ENCODE measurements at regions not wholly inside any gene's neighbourhood (a gene's known extent, or its start where the extent isn't known, plus 50 kb on each side); places are given as distances from the start of the nearest gene placed in this dataset.

DNA sequence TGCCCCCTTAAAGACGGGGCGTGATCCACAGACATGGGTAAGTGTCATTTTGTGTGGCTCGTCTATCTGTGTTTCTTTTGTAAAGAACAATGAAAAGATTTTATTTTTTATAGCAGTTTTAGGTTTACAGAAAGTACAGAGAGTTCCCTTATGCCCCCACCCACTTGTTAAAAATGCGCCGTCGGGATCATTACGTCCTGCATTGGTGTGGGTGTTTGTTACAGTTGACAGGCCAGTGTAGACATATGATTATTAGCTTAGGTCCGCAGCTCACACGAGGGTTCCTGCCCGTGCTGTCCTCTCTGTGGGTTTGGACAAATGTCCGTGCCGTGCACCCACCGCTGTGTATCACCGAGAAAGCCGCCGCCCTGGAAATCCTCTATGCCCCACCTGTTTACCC is 50.5 kb downstream of the RGS12 start:
- H3K9me3 ChIP-seq (replicated peaks; ENCODE audit: control insufficient read depth, low read depth, low read length): no peaks in the 10 kb centered on the region
- WGBS (ENCODE audit: insufficient coverage): 83% methylated on average over 2 of the region's 16 CpGs
- no peaks in the 10 kb centered on the region for H3K27me3 ChIP-seq (ENCODE audit: control insufficient read depth, insufficient read depth, low read length)
- DNase-seq: no peak
- no peak overlapping the region for H3K27ac ChIP-seq (ENCODE audit: low read length)
- no peak overlapping the region for H3K4me3 ChIP-seq (ENCODE audit: low read length)
- H3K4me1 ChIP-seq (ENCODE audit: control insufficient read depth, insufficient read depth, low read length): peaks cover 4% of the 10 kb centered on the region
- H3K36me3 ChIP-seq (ENCODE audit: control insufficient read depth, insufficient read depth, low read length): peaks cover 19% of the 10 kb centered on the region

DNA sequence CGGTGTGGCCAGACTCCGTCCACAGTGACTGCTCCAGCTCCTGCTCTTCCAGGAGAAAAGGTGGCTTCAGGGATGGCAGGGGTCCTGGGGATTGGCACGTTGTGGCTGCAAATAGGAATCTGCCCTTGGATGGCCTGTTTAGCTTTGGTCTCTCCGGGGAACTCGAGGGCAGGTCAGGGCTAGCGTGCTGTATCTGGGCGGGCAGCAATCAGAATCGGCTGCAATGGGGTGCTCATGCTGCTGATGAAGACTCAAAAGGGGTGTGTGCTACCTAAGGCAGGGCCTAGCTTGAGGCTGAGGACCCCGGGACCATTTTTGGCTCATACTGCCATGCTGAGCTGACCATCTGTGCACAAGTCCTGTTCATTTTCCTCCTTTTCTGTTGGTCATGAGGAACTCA is 51.3 kb downstream of the RGS12 start:
- H3K4me3 ChIP-seq (ENCODE audit: low read length): no peak overlapping the region
- H3K4me1 ChIP-seq (ENCODE audit: control insufficient read depth, insufficient read depth, low read length): peaks cover 4% of the 10 kb centered on the region
- no peak for DNase-seq
- H3K27me3 ChIP-seq (ENCODE audit: control insufficient read depth, insufficient read depth, low read length): no peaks in the 10 kb centered on the region
- no peaks in the 10 kb centered on the region for H3K9me3 ChIP-seq (replicated peaks; ENCODE audit: control insufficient read depth, low read depth, low read length)
- peaks cover 19% of the 10 kb centered on the region for H3K36me3 ChIP-seq (ENCODE audit: control insufficient read depth, insufficient read depth, low read length)
- no peak overlapping the region for H3K27ac ChIP-seq (ENCODE audit: low read length)
- 87% methylated on average over 9 of the region's 9 CpGs for WGBS (ENCODE audit: insufficient coverage)

DNA sequence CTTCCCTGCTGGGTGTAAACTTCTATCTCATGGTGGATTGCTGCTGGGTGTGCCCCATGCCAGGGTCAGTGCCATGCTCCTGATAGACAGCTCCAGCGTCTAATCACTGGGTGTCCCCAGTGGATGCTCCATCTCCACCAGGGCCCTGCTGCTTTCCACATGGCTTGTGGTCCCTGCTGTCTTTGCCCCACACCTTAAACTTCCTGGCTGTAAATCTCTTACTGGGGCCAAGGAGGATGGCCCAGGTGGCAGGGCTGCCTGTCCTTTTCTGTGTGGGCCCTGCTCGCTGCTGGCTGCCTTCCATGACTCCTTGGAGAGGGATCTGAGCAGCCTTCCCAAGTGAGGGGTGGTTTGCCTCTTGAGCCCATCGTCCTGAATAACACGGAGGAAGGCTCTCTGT is 51.8 kb downstream of the RGS12 start:
- DNase-seq: no peak
- no peak overlapping the region for H3K4me3 ChIP-seq (ENCODE audit: low read length)
- peaks cover 19% of the 10 kb centered on the region for H3K36me3 ChIP-seq (ENCODE audit: control insufficient read depth, insufficient read depth, low read length)
- H3K27me3 ChIP-seq (ENCODE audit: control insufficient read depth, insufficient read depth, low read length): no peaks in the 10 kb centered on the region
- no peaks in the 10 kb centered on the region for H3K9me3 ChIP-seq (replicated peaks; ENCODE audit: control insufficient read depth, low read depth, low read length)
- WGBS (ENCODE audit: insufficient coverage): 48% methylated on average over 4 of the region's 4 CpGs
- H3K27ac ChIP-seq (ENCODE audit: low read length): no peak overlapping the region
- peaks cover 4% of the 10 kb centered on the region for H3K4me1 ChIP-seq (ENCODE audit: control insufficient read depth, insufficient read depth, low read length)

DNA sequence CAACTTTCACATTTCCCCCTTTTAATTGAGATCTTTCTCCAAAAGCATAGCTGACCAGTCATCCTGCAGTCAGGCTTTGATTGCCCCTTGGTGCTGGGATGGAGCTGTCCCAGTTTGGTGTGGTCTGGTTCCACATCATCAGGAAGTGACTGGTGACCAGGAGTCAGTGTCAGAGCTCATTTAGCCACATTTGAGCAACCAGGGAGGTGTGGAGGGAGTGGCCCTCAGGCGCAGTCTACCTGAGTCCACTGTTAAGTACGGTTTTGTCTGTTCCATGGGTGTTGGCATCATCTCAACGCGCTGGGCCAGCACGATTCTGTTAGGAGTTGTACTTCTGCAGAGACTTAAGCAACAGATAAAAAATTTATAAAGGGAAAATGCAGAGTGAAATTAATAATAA is 52.6 kb downstream of the RGS12 start:
- WGBS (ENCODE audit: insufficient coverage): 95% methylated on average over 2 of the region's 5 CpGs
- H3K27me3 ChIP-seq (ENCODE audit: control insufficient read depth, insufficient read depth, low read length): no peaks in the 10 kb centered on the region

DNA sequence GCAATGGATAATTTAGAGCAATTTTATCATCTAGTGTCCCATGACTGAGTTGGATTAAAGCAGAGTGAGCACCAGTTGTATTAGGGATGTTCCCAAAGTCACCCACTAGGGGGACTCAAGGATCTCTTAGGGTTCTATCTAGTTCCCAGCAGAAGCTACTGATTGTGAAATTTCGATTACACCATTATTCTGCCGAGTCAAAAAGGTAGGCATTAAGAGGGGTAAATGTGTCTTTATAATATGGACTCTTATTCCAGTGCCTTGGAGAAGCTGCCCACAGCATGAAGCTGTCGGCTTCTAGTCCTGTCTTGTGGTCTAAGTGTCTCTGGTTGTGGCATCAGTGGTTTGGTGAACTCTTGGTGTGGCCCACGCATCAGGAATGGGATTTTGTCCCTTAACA is 53.3 kb downstream of the RGS12 start:
- no peak overlapping the region for H3K27ac ChIP-seq (ENCODE audit: low read length)
- DNase-seq: peak; percentile 84
- H3K4me3 ChIP-seq (ENCODE audit: low read length): no peak overlapping the region
- no peaks in the 10 kb centered on the region for H3K27me3 ChIP-seq (ENCODE audit: control insufficient read depth, insufficient read depth, low read length)
- H3K36me3 ChIP-seq (ENCODE audit: control insufficient read depth, insufficient read depth, low read length): peaks cover 19% of the 10 kb centered on the region
- 94% methylated on average over 2 of the region's 4 CpGs for WGBS (ENCODE audit: insufficient coverage)
- no peaks in the 10 kb centered on the region for H3K9me3 ChIP-seq (replicated peaks; ENCODE audit: control insufficient read depth, low read depth, low read length)
- peaks cover 4% of the 10 kb centered on the region for H3K4me1 ChIP-seq (ENCODE audit: control insufficient read depth, insufficient read depth, low read length)

More for the DNA sequence above, 52.6 kb downstream of the RGS12 start:
- Histone ChIP-seq H3K4me3 (ENCODE audit: low read length) (no peak overlapping the region), H3K9me3 (replicated peaks; ENCODE audit: control insufficient read depth, low read depth, low read length) (no peaks in the 10 kb centered on the region), H3K27ac (ENCODE audit: low read length) (no peak overlapping the region), H3K36me3 (ENCODE audit: control insufficient read depth, insufficient read depth, low read length) (peaks cover 19% of the 10 kb centered on the region), H3K4me1 (ENCODE audit: control insufficient read depth, insufficient read depth, low read length) (peaks cover 4% of the 10 kb centered on the region)
- no peak for DNase-seq

DNA sequence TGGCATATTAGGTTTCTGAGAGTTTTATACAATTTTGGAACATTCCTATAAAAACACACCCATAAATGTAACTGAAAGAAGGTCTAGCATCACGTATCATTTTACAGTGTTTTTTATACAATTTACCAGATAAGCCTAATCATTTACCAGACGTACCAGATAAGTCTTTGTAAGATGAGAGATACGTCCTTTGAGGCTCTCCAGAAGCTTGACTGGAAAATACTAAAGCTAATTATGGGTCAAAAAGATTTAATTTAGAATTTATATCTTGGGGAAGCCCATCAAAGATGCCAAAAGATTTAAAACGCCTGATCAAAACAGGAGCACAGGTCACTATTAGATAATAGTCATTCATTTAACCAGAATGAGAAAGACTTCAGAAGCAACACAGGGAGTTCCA is 55.0 kb downstream of the RGS12 start:
- Histone ChIP-seq H3K27ac (ENCODE audit: low read length) (no peak overlapping the region), H3K4me1 (ENCODE audit: control insufficient read depth, insufficient read depth, low read length) (no peaks in the 10 kb centered on the region), H3K4me3 (ENCODE audit: low read length) (no peak overlapping the region), H3K36me3 (ENCODE audit: control insufficient read depth, insufficient read depth, low read length) (peaks cover 18% of the 10 kb centered on the region), H3K9me3 (replicated peaks; ENCODE audit: control insufficient read depth, low read depth, low read length) (peaks cover 3% of the 10 kb centered on the region), H3K27me3 (ENCODE audit: control insufficient read depth, insufficient read depth, low read length) (no peaks in the 10 kb centered on the region)
- DNase-seq: no peak
- no CpG with 5 or more reads among the region's 4 CpGs for WGBS (ENCODE audit: insufficient coverage)

DNA sequence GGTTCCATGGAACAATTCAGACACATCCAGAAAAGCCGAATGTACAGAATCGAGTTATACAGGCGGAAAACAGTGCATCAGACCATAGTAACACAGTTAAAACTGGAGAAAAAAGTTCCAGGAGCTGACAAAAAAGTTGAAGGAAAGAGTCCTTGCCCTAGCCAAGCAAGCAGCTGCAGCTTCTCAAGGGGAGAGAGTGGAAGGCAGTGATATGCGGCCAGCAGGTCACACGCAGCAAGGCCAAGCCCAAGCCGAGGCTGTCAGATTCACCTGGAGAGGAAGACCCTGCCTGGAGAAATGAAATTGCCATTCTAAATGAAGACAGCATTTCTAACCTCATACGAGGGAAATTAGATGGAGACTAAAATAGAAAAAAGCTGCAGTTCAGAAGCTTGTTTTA is 55.8 kb downstream of the RGS12 start:
- Histone ChIP-seq H3K9me3 (replicated peaks; ENCODE audit: control insufficient read depth, low read depth, low read length) (peaks cover 4% of the 10 kb centered on the region), H3K27me3 (ENCODE audit: control insufficient read depth, insufficient read depth, low read length) (no peaks in the 10 kb centered on the region), H3K4me3 (ENCODE audit: low read length) (no peak overlapping the region), H3K27ac (ENCODE audit: low read length) (no peak overlapping the region), H3K4me1 (ENCODE audit: control insufficient read depth, insufficient read depth, low read length) (no peaks in the 10 kb centered on the region), H3K36me3 (ENCODE audit: control insufficient read depth, insufficient read depth, low read length) (peaks cover 10% of the 10 kb centered on the region)
- DNase-seq: no peak
- WGBS (ENCODE audit: insufficient coverage): no CpG with 5 or more reads among the region's 7 CpGs

DNA sequence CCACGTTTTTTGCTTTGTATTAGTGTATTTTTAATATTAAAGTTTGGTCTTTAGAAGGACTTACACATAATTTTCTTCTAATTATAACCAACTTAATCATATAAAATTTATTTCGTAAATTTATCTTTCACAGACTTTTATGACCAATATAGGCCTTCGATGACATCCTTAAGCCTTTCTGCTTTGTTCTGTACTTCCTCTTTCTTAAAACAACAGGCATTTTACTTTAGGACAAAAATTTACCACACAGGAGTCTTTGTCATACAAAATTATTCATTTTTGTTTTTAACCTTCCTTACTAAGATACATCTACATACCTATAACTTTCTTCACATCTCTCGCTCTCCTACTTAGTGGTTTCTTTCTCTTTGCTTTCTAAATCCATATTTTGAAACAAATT is 56.3 kb downstream of the RGS12 start:
- H3K36me3 ChIP-seq (ENCODE audit: control insufficient read depth, insufficient read depth, low read length): peaks cover 6% of the 10 kb centered on the region
- H3K9me3 ChIP-seq (replicated peaks; ENCODE audit: control insufficient read depth, low read depth, low read length): peaks cover 4% of the 10 kb centered on the region
- DNase-seq: no peak
- H3K27me3 ChIP-seq (ENCODE audit: control insufficient read depth, insufficient read depth, low read length): no peaks in the 10 kb centered on the region
- no peak overlapping the region for H3K4me3 ChIP-seq (ENCODE audit: low read length)
- H3K4me1 ChIP-seq (ENCODE audit: control insufficient read depth, insufficient read depth, low read length): no peaks in the 10 kb centered on the region
- WGBS (ENCODE audit: insufficient coverage): 80% methylated on average over 1 of the region's 4 CpGs
- H3K27ac ChIP-seq (ENCODE audit: low read length): no peak overlapping the region

DNA sequence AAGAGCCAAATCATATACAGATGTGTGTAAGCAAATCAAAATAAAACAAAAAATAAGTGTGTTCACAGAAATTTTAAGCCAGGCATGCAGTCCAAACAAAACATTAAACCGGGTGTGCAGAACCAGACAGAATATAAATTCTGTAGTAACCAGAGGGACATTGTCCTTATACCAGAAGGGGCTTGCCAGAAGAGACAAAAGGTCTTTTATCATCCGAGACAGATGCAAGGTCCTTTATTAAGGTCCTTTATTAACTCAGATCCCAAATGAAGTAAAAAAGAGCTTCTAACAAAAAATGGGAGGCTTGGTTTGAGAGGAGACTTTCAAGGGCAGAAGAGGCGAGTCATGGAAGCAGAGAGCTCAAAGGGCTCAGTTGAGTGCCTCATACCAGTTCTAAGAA is 59.2 kb downstream of the RGS12 start:
- WGBS (ENCODE audit: insufficient coverage): no CpG with 5 or more reads among the region's 3 CpGs
- no peaks in the 10 kb centered on the region for H3K4me1 ChIP-seq (ENCODE audit: control insufficient read depth, insufficient read depth, low read length)
- H3K4me3 ChIP-seq (ENCODE audit: low read length): no peak overlapping the region
- H3K27ac ChIP-seq (ENCODE audit: low read length): no peak overlapping the region
- H3K36me3 ChIP-seq (ENCODE audit: control insufficient read depth, insufficient read depth, low read length): no peaks in the 10 kb centered on the region
- peaks cover 6% of the 10 kb centered on the region for H3K9me3 ChIP-seq (replicated peaks; ENCODE audit: control insufficient read depth, low read depth, low read length)
- no peak for DNase-seq
- H3K27me3 ChIP-seq (ENCODE audit: control insufficient read depth, insufficient read depth, low read length): no peaks in the 10 kb centered on the region

DNA sequence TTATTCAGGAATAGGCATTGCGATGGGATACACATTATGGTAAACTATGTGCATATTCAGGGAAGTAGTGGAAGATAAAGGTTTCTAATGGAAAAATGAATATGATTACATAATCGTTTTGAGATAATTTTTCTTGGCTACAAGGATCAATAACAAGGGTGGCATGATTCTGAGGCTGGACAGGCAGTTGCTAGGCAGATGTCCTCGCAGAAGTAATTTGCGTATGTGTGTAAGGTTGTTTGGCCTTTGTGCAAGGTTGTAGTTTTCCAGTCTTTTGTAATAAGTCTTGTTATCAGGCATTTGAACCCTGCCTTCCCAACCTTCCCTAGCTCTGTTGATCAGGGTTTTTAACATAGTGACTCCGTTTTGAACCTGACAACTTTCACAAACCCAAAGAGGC is 59.7 kb downstream of the RGS12 start:
- Histone ChIP-seq H3K9me3 (replicated peaks; ENCODE audit: control insufficient read depth, low read depth, low read length) (peaks cover 6% of the 10 kb centered on the region), H3K4me1 (ENCODE audit: control insufficient read depth, insufficient read depth, low read length) (no peaks in the 10 kb centered on the region), H3K27me3 (ENCODE audit: control insufficient read depth, insufficient read depth, low read length) (no peaks in the 10 kb centered on the region), H3K27ac (ENCODE audit: low read length) (no peak overlapping the region), H3K36me3 (ENCODE audit: control insufficient read depth, insufficient read depth, low read length) (no peaks in the 10 kb centered on the region), H3K4me3 (ENCODE audit: low read length) (no peak overlapping the region)
- DNase-seq: no peak
- WGBS (ENCODE audit: insufficient coverage): 100% methylated on average over 3 of the region's 5 CpGs

DNA sequence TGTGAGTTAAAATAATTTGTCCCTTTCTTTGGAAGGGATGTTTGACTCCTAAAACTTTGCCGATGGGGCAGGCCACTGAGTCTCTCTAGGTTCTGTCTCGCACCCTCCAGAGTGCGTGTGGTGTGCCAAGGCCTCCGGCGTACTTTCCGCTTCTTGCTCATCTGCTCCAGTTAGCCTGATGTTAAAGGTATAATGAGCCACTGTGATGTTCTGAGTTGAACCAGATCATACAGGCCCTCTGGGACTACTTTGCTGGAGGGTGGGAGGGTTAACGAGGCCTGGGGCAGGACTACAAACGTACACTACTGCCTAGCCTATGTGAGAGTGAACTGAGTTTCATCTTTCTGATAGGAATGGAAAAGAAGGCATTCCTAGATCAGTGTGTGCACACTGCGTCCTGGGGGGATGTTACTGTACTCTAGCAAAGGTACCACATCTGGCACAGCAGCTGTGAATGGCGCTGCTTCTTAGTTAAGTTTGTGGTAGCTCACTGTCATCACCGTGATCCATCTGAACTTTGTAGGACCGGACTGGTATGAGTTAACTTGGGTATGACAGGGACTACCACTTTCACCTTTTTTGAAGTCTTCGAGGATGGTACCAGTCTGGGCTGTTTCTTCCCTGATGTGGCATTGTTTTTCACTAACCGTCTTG is 60.2 kb downstream of the RGS12 start:
- 88% methylated on average over 12 of the region's 14 CpGs for WGBS (ENCODE audit: insufficient coverage)
- Histone ChIP-seq H3K27me3 (ENCODE audit: control insufficient read depth, insufficient read depth, low read length) (no peaks in the 10 kb centered on the region), H3K4me1 (ENCODE audit: control insufficient read depth, insufficient read depth, low read length) (no peaks in the 10 kb centered on the region), H3K36me3 (ENCODE audit: control insufficient read depth, insufficient read depth, low read length) (no peaks in the 10 kb centered on the region), H3K9me3 (replicated peaks; ENCODE audit: control insufficient read depth, low read depth, low read length) (peaks cover 6% of the 10 kb centered on the region), H3K27ac (ENCODE audit: low read length) (no peak overlapping the region), H3K4me3 (ENCODE audit: low read length) (no peak overlapping the region)
- no peak for DNase-seq

All from muscle of leg (tissue), 3 donors.